NCI-H345 treated with DMSO at 0.1 percent for 48 hours (cell line): ENCODE measurements at regions not wholly inside any gene's neighbourhood (a gene's known extent, or its start where the extent isn't known, plus 50 kb on each side); places are given as distances from the start of the nearest gene placed in this dataset.
"Not testable (repeated sequence)": the region's sequence is repeated elsewhere in the genome, so short reads cannot be mapped to it uniquely, and the experiment has no call there.

Experiments used
- DNase-seq: peaks from one replicate; lab custom pipeline; 2025; ENCODE audit not compliant: unreplicated experiment; lab: John Stamatoyannopoulos, UW

- no peak for DNase-seq
These were observed 1322.7 kb upstream of the ALCAM start for GRCh38 chr3:104044002-104044401.

GRCh38 chr3:104066658-104067057 lies 1300.1 kb upstream of the ALCAM start:
- no peak for DNase-seq

GRCh38 chr3:104069114-104069513 lies 1297.6 kb upstream of the ALCAM start:
- DNase-seq: no peak

GRCh38 chr3:104070906-104071305 lies 1295.8 kb upstream of the ALCAM start:
- no peak for DNase-seq

- DNase-seq: no peak
These were observed 1286.6 kb upstream of the ALCAM start for GRCh38 chr3:104080088-104080626.

GRCh38 chr3:104088738-104089137 lies 1278.0 kb upstream of the ALCAM start:
- DNase-seq: no peak

- not testable (repeated sequence) for DNase-seq
These were observed 1276.7 kb upstream of the ALCAM start for GRCh38 chr3:104089987-104090386.

- no peak for DNase-seq
These were observed 1265.0 kb upstream of the ALCAM start for GRCh38 chr3:104101736-104102135.

GRCh38 chr3:104102386-104102785 lies 1264.3 kb upstream of the ALCAM start:
- DNase-seq: no peak

- no peak for DNase-seq
These were observed 1260.4 kb upstream of the ALCAM start for GRCh38 chr3:104106276-104106675.

- no peak for DNase-seq
These were observed 1258.2 kb upstream of the ALCAM start for GRCh38 chr3:104108522-104108921.

GRCh38 chr3:104126463-104126862 lies 1240.2 kb upstream of the ALCAM start:
- no peak for DNase-seq

- DNase-seq: no peak
These were observed 1239.7 kb upstream of the ALCAM start for GRCh38 chr3:104126864-104127553.

- DNase-seq: no peak
These were observed 1238.9 kb upstream of the ALCAM start for GRCh38 chr3:104127830-104128229.

- DNase-seq: no peak
These were observed 1233.9 kb upstream of the ALCAM start for GRCh38 chr3:104132566-104133403.

- no peak for DNase-seq
These were observed 1233.1 kb upstream of the ALCAM start for GRCh38 chr3:104133630-104134029.

- DNase-seq: no peak
These were observed 1229.6 kb upstream of the ALCAM start for GRCh38 chr3:104137116-104137515.

- no peak for DNase-seq
These were observed 1221.5 kb upstream of the ALCAM start for GRCh38 chr3:104145164-104145563.

- DNase-seq: no peak
These were observed 1217.6 kb upstream of the ALCAM start for GRCh38 chr3:104149154-104149553.

- DNase-seq: no peak
These were observed 1216.0 kb upstream of the ALCAM start for GRCh38 chr3:104150724-104151123.

GRCh38 chr3:104154896-104155295 lies 1211.8 kb upstream of the ALCAM start:
- no peak for DNase-seq

- DNase-seq: no peak
These were observed 1200.8 kb upstream of the ALCAM start for GRCh38 chr3:104165866-104166265.
